SK-N-MC (cell line): ENCODE measurements at regions not wholly inside any gene's neighbourhood (a gene's known extent, or its start where the extent isn't known, plus 50 kb on each side); places are given as distances from the start of the nearest gene placed in this dataset.

ENCODE experiments used
- EZH2 ChIP-seq: fragments of 200-600 bp; sonication (generic); IDR thresholded peaks from one replicate; pipeline ENCODE4 v1.6.1; 2017; ENCODE audit warnings: antibody characterized with exemption
- FOXP2 ChIP-seq: optimal IDR thresholded peaks from 2 replicates; pipeline ENCODE3; 2011; ENCODE audit warnings: mild to moderate bottlenecking, moderate library complexity; ENCODE audit not compliant: insufficient read depth; ENCODE audit errors: extremely low read length, control extremely low read depth
- POLR2AphosphoS5 ChIP-seq: IDR thresholded peaks from 2 replicates; pipeline ENCODE4 v1.6.1; 2012; ENCODE audit warnings: mild to moderate bottlenecking, low read depth, low read length, borderline replicate concordance

GRCh38 chr2:75261923-75262322 lies 62.6 kb upstream of the TACR1 start:
- TF ChIP-seq EZH2: no peak
- TF ChIP-seq POLR2AphosphoS5: no peak
- TF ChIP-seq FOXP2: no peak
